HG02852 (cell line): ENCODE measurements at regions not wholly inside any gene's neighbourhood (a gene's known extent, or its start where the extent isn't known, plus 50 kb on each side); places are given as distances from the start of the nearest gene placed in this dataset.
"Not testable (repeated sequence)": the region's sequence is repeated elsewhere in the genome, so short reads cannot be mapped to it uniquely, and the experiment has no call there.

Experiments used
- ATAC-seq: cut with Tn5 transposase; IDR thresholded peaks from one replicate; pipeline ENCODE4 v1.9.1; 2021; ENCODE audit warnings: mild to moderate bottlenecking, moderate library complexity; ENCODE audit not compliant: unreplicated experiment

- no peak for ATAC-seq
Measured at GRCh38 chr14:101301011-101301410, 260.3 kb upstream of the DIO3 start.

GRCh38 chr14:101307162-101307561 is 254.1 kb upstream of the DIO3 start:
- not testable (repeated sequence) for ATAC-seq

GRCh38 chr14:101311186-101311585 is 250.1 kb upstream of the DIO3 start:
- not testable (repeated sequence) for ATAC-seq

- no peak for ATAC-seq
Measured at GRCh38 chr14:101313268-101313667, 248.0 kb upstream of the DIO3 start.

- ATAC-seq: no peak
Measured at GRCh38 chr14:101315802-101316296, 245.4 kb upstream of the DIO3 start.

GRCh38 chr14:101318271-101318670 is 243.0 kb upstream of the DIO3 start:
- no peak for ATAC-seq

GRCh38 chr14:101320396-101320795 is 240.9 kb upstream of the DIO3 start:
- ATAC-seq: no peak

GRCh38 chr14:101322223-101322622 is 239.1 kb upstream of the DIO3 start:
- ATAC-seq: no peak

- ATAC-seq: no peak
Measured at GRCh38 chr14:101323111-101323510, 238.2 kb upstream of the DIO3 start.

GRCh38 chr14:101323614-101324235 is 237.6 kb upstream of the DIO3 start:
- ATAC-seq: not testable (repeated sequence)

- no peak for ATAC-seq
Measured at GRCh38 chr14:101325319-101325718, 236.0 kb upstream of the DIO3 start.

- no peak for ATAC-seq
Measured at GRCh38 chr14:101328412-101329028, 232.8 kb upstream of the DIO3 start.

GRCh38 chr14:101330416-101331140 is 230.7 kb upstream of the DIO3 start:
- ATAC-seq: no peak

- ATAC-seq: no peak
Measured at GRCh38 chr14:101331141-101331525, 230.2 kb upstream of the DIO3 start.

- no peak for ATAC-seq
Measured at GRCh38 chr14:101331661-101332169, 229.6 kb upstream of the DIO3 start.

- no peak for ATAC-seq
Measured at GRCh38 chr14:101332281-101332680, 229.0 kb upstream of the DIO3 start.

- ATAC-seq: no peak
Measured at GRCh38 chr14:101333335-101334280, 227.7 kb upstream of the DIO3 start.

- ATAC-seq: no peak
Measured at GRCh38 chr14:101334656-101335055, 226.6 kb upstream of the DIO3 start.

- ATAC-seq: no peak
Measured at GRCh38 chr14:101335061-101335661, 226.1 kb upstream of the DIO3 start.

- ATAC-seq: no peak
Measured at GRCh38 chr14:101336183-101336582, 225.1 kb upstream of the DIO3 start.
